NK-92 treated with Interleukin-12 subunit alpha and Interleukin-12 subunit beta, amount 100 ng/mL, for 24 hours (cell line): ENCODE measurements at regions not wholly inside any gene's neighbourhood (a gene's known extent, or its start where the extent isn't known, plus 50 kb on each side); places are given as distances from the start of the nearest gene placed in this dataset.

ENCODE experiments used
- DNase-seq: peaks from one replicate; lab custom pipeline; 2025; lab: John Stamatoyannopoulos, UW

DNA sequence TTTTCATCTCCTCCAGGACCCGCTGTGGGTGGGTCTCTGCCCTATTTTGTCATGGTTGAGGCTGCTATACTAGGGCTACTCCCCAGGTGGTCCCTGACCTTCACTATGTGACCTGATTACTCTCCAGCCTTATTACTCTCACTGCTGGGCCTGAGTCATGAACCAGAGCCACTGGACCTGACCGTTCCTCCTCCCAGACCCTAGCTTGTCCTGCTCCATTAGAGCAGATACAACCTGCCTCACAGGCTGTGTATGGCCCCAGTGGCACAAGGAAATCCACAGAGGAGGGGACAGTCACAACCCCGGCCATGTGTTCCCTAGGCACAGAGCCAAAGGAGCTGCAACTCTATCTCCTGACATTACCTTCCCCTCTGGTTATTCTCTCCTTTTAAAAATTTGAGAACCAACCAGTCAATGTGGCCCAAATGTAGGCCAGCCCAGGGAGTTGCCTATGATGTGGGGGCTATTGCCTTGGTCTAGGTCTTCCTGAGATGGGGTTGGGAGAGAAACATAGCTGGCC is 96.0 kb upstream of the FSTL4 start:
- DNase-seq: no peak

DNA sequence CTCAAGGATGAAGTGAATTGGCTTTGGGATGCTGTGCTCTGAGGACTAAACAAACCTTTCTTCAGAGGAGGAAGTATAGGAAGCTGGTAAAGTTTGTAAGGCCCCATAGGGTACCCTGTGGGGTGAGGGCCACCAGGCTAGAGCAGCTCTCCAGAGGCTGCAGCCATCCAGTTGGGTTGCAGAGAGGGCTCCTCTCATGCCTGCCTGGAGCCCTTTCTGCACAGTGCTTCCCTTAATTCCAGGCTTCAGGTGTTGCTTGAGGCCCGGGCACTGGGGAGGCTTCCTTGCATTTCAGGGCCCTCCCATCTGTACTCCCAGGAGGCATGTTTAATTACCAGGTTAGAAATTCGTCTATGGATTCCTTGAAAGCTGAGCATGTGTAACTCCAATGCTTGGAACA is 95.3 kb upstream of the FSTL4 start:
- no peak for DNase-seq

DNA sequence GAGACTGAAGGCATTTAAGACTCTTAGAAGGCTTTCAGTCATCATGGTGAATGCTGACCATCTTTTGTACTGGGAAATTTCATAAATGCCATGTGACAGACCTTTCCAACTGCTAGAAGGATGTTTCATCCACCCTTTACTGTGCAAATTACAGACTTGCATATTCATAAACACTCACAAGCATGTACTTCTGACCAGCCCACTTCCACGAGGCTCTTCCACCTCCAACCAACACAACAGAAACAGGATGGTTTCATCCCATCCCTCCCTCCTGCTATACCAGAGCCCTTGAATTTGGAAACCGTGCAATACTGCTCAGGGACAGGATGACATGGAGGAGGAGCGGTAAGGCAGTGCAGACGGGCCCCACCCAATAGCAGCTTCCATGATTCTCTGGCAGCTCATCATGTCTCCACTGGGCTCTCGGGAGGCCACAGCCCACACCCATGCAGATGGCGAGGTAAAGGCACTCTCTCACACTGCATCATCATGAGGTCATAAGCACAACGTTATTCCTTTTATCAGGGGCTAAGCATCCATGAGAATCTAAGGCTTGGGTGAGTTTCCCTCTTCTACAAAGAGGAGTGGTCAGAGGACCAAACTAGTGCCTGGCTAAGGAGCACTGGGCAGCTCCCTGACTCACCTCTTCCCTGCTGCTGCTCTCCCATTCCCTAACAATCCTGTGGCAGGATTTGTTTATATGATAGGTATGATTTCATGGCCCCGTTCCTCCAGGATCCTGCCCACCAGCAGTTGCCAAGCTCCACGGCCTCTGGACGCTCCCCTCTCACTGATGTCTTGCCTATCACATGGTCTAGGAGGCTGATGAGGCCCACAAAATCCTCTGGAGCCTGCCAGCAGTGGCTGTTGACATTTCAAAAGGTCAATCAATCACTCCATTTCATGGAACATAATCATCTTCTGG is 94.4 kb upstream of the FSTL4 start:
- no peak for DNase-seq

DNA sequence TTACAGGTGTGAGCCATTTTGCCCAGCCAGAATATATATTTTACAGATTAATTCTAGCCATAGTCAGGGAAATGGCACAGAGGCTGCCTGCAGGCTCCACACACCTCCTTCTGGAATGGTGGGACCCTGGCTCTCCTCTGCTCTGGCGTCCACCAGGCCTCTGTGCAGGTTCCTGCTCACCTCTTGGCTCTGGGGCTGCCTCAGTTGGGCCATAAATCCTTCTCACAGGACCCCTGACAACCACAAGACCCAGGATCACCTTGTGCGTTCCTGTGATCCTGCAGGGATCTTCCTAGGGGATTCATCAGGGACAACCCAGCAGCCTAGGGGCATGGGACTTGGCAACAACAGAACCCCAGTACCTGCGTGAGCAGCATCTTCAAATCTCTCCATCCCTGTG is 93.0 kb upstream of the FSTL4 start:
- DNase-seq: no peak

DNA sequence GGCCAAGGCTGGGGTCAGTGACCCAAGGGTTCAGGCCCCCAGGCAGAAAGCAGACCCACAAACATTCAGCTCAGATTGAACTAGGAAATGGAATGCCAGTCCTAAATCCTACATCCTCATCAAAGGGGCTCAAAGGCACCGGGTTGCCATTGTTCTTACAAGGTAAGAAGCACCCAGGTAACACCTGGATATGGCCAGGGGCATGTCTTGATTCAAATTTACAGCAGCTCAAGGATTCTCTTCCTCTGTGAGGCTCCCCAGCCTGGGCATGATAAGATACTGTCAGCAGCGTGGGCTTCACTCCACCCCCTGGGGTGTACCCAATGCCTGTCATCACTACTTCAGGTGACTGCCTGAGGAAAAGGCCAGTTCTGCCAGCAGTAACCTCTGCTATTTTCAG is 92.1 kb upstream of the FSTL4 start:
- DNase-seq: no peak

DNA sequence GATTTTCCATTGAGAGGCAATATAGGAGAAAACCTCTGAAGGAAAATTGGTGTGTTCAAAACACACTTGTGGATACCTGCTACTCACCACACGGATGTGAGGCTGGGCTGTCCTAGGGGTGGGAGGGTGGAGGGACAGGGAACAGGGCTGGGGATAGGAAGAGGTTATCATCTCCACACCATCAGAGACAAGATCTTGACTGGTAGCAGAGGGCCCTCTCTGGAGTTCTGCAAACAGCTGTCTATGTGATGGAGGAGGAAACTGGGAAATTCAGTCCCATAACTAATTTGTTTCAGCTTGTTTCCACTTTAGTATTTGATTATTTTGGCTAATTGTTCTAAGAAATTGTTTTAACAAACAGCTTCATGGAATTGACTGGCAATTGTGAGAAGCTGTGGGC is 91.6 kb upstream of the FSTL4 start:
- no peak for DNase-seq

DNA sequence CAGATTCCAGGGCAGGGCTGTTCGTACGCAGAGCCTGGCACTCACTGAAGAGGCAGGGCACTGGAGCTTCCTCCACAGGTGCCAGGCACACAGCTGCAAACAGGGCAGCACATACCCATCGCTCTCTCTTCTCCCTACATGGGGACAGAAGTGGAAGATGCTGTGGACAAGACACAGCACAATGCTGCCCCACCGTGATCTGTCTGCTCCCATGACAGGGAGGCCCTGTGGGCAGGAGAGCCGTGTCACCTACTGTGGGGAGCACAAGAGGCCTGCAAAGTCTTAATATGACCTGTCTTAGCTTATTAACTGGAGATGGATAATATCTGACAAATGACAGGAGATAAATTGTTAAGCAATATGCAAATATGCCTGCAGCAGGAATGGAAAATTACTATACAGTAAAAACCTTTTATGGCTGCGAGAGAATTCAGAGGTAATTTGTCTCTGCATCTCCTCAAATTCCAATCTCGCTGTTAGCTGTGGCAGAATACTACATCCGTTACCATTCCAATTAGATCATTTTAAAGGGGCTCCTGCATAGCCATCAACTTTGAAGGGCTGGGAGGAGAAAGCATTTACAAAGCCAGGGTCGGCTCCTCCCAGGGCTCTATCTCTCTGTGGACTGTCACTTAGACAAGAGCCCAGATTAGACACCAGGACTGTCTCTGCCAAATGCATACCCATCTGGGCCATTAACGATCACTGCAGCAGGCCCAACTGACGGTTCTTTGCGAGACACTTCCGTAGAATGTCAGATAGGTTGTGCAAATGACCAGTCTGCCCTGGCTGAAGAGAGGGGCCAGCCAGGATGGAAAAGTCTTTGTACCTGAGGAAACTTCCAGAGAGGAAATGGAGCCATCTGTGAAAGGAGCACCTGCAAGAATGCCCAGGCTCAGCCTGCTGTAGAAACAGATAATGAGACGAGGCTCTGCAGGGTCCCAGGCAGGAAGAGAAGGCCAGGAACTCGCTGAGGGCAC is 90.7 kb upstream of the FSTL4 start:
- no peak for DNase-seq

DNA sequence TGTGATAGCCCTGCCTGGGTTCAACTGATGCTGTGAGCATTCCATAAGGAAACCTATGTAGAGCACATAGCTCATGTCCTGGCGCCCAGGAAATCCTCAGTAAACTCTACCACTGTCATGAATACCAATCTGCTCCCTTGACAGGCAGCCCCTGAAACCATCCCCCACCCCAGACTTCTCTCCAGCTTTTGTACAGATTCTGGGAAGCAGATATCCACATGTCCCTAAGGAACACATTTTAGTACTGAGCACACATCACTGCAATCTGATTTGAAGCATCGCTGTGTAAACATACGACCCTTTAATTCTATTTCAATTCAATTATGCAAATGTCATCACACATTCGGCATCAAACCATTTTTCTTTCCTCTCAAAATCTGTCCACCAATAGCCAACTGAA is 89.5 kb upstream of the FSTL4 start:
- no peak for DNase-seq

DNA sequence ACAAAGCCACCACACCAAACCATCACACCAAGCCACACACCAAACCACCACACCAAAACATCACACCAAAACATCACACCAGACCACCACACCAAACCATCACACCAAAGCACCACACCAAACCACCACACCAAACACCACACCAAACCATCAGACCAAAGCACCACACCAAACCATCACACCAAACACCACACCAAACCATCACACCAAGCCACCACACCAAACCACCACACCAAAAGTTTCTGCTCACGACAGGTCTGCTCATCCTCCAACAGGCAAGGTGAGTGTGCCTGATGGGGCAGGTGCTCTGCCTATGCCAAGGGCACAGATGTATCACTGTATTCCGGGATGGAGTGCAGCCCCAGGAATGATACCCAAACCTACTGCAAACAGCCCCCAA is 87.9 kb upstream of the FSTL4 start:
- no peak for DNase-seq

DNA sequence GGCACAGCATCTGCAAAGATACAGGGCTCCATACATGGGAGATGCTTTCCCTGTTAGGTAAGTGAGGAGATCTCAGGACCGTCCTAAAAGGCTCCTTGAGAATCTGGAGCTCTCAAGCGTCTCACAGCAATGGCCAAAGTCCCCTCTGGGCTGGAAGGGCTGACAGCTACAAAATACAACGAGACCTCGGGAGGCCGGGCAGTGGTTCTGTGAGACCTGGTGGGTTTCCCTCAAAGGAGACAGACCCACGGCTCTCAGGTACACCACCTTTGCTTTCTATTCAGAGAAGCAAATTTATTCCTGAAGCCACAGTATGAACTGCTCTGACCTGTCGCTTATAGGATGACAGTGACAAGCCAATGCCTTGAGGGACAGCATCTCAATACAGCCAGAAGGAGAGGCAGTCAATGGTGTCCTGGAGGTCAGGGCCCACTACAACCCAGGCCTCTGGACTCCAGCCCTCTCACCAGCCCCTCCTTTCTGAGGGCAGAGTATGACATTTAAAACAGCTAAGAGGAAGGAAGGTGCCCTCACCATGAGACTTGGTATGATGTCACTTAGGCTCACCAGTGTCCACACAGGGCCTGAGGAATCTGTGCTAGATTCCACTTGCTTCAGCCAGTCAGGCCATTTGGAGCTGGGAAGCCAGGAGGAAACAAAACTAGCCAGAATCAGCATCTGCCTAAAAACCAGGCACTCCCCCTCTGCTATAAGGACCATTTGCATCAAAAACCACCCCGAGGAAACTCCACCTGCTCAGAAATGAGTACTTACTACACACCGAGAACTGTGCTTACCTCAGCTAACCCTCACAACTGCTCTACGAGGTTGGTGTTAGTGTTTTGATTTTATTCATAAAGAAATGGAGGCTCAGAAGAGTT is 86.5 kb upstream of the FSTL4 start:
- DNase-seq: no peak

DNA sequence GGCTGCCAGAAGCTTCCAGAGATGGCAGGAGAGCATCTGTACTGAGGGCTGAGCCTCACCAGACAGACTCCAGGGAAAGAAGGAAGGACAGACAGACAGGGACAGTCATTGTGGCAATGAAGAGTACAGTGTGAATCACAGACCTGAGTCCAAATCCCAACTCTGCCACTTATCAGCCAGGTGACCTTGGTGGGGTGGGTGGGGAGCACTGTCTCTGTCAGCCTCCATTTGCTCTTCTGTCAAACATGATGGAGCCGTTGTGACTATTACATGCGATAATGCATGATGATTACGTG is 85.9 kb upstream of the FSTL4 start:
- DNase-seq: no peak

DNA sequence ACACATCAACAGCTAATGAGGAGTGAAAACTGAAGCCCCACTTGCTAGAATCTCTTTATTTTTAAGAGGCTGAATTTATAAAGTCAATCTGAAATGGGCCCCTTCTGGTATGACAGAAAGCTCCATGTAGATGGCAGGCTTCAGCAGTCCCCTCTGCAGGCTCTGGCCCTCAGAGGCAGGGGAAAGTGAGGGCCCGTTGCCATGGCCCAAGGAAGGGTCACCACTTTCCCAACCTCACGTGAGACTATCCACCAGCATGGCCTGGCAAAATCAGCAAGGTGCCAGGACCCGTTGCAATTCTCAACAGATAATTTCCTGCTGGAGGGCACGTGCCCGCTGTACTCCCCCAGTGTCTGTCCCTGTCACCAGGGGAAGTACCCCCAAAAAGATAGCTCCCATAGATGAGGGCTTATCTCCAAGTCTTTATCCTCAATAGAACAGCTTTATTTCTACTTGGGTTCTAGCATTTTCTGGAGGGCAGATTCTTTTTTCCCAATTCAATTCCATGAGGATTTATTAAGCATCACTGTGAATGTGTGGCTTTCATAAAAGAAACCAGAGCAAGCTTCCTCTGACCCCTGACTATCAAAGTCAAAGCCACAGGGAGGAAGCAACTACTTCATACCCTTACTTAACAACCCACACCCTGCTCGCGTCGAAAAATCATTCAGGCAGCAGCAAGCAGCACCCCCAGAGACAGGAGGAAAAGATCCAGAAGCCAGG is 85.4 kb upstream of the FSTL4 start:
- DNase-seq: no peak

DNA sequence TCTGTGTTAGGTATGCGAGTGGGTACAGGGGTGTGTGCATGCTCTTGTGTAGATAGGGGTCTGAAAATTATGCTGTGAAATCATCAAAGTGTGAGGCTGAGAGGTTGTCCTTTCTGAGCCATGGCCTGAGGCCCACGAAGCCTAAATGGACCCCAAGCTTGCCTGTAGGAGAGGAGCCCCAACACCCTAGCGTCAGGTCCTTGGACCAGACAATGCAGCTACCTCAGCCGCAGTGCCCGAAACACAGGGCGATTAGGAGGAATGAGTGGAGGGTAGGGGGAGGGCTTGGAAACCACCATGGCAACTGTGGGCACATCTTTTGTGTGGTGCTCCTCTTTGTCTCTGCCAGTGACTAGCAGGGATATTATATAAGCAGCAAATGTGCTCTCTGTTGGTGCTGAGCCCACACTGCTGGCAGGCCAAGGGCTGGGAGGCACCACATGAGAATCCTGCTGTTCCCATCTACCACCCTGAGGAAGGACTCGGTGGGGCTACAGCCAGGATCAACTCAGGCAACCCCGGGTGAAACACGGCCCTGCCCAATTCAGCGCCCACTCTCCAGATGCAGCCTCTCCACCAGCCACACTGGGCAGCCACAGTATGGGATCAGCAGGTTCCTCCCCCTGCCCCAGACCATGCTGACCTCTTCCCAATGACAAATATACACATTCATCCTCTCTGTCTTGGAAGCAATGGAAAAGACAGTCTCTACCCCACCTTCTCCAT is 84.6 kb upstream of the FSTL4 start:
- no peak for DNase-seq

DNA sequence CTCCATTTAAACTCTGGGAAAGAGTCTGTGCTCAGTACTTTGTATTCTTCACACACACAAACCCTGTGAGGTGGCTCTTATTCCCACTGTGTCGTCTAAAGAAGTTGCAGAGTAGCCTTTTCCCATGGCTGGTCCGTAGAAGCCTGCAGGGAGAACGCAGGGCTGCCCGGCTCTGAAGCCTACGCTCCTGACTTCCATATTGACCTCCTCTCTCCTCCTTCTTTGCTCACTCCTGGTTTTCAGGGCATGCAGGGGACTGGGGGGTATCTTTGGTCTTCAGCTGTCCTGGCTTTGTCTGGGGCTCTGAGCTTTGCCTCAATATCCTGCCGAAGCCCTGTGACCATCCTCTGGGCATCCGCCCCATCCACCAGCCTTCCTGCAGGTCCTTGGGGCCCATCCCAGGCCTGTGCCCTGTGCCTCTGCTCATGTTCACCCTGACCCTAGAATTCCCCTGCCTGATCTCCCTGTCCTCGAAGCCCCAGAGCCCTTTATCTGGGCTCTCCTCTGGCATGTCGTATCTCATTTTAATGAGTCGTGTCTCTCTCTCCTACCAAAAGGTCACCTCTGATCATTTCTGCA is 83.8 kb upstream of the FSTL4 start:
- DNase-seq: no peak

DNA sequence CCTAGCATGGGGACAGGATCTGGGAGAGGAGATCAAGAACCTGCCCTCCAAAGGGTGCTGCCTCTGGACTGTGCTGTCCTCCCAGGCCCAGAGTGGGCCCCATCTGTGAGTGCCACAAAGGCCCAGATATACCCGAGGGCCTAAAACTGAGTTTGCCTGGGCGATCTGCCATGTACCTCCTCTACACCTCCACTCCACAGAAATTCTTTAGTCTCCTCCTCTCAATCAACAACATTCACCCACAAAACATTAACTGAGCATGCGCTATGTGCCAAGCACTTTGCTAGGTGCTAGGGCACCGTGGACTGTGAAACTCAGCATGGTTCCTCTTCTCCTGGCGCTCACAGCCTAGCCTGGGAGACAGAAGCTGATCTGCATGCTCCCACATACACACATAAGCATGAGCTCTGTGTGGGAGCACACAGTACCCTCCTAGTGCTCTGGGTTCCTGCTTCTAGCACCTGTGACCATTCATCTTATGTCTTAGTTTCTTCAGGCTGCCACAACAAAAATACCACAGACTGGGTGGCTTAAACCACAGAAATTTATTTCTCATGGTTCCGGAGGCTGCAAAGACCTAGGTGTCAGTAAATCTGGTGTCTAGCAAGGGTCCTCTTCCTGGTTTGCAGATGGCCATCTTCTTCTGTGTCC is 82.0 kb upstream of the FSTL4 start:
- no peak for DNase-seq

DNA sequence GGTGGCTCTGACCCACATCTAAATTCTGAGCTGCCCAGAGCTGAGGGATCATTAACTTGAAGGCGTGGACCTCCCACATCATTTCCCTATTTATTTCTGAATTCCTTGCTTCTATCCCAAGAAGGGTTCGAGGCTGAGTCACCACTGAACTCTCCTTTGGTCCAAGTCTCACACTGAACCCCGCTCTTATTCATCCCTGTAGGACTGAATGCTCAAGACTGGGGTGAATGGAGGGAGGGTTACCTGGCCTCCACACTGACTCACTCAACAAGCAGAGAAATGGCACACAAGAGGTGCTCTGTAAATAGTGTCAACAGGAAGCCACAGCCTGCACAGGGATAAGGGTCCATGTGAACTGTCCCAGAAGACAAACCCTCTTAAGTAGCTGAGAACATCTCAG is 79.1 kb upstream of the FSTL4 start:
- DNase-seq: no peak

DNA sequence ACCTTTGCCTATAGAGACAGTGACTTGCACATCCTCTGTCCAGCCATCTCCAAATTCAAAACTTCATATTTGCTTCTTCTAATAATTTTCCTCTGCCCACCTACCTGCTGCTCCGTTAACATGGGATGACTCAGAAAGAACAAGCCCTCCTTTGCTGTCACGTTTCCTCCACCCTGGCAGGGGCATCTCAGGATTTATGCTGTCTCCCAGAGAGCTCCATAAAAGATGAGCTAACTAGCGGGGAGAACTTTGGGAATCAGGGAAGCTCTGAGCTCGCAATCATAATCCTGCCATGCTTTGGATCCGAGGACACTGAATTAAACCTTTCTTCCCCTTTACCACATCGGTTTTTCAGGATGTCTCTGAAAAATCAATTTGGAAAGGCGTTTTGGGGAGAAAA is 78.4 kb upstream of the FSTL4 start:
- DNase-seq: no peak

DNA sequence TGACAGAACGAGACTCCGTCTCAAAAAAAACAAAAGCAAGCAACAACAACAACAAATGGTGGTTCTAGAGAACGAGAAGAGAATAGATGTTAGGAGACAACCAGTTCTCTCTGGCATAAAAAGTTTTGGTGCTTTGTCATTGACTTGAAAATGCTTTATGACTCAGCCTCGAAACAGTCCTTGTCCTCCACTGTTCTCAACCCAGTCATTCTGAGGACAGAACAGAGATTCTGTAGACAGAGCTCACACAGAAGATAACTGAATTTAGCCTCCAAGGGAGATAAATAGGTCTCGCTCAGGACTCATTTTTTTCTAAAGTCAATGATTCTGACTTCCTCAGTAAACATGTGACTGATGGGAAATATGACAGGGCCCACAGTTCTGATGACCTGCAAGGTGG is 76.0 kb upstream of the FSTL4 start:
- no peak for DNase-seq

DNA sequence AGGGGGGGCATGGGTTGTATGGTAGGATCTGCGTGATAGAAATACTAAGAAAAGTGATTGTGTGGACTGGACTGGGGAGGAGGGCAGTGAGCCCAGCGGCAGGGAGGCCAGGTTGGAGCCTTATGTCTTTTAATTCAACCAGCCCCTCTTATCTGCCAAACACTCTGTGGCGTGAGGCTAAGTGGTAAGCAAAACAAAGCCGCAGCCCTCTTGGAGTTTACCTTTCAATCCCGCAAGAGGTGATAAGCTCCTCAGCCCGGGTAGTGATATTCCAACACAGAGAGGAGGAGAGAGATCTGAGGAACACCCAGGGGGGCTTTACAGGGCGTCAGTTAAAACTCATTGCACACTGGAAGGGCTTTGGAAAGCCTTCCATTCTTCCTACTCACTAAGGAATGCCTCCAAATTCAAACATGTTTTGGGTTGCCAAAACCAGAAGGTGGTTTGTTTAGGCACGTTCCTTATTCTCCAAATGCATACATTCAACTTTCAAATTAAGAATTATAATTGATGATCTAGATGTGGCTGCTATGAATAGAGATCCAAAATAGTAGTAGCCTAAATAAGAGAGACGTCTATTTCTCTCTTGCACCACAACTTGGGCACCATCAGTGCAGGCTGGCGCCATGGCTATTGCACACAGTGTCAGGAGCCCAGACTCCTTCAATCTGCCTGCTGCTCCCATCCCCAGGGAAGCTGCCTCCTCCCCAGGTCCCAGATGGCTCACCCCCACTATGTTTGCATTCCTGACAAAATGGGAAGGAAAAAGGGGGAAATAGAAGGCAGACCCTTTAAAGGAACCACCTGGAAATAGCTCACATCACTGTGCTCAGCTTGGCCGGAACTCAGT is 75.1 kb upstream of the FSTL4 start:
- DNase-seq: no peak
